ENCODE measurements at regions not wholly inside any gene's neighbourhood (a gene's known extent, or its start where the extent isn't known, plus 50 kb on each side); places are given as distances from the start of the nearest gene placed in this dataset.
"Not testable (repeated sequence)": the region's sequence is repeated elsewhere in the genome, so short reads cannot be mapped to it uniquely, and the experiment has no call there.

DNA sequence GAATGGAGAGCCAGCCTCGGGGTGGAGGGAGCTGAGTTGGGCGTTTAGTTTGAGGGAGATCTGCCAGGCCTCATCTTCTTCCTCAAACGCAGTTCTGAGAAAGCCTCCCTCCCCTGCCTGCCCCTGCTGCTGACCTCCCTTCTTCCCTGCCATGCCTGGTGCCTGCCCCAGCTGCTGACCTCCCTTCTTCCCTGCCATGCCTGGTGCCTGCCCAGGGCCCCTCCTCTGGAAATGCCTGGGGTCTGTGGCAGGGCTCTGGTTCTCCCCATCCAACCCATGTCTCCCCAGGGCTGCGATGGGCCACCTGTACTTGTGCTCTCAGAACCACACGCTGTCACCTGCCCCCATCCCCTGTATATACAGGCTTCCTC lies 114.6 kb downstream of the VEGFA start:
- peaks cover 4% of the 10 kb centered on the region for H3K4me1 Mint-ChIP-seq (ENCODE audit: low read depth)
- no peaks in the 10 kb centered on the region for H3K9me3 Mint-ChIP-seq (ENCODE audit: low read depth)
- H3K27me3 Mint-ChIP-seq (ENCODE audit: low read depth): peaks cover 3% of the 10 kb centered on the region

DNA sequence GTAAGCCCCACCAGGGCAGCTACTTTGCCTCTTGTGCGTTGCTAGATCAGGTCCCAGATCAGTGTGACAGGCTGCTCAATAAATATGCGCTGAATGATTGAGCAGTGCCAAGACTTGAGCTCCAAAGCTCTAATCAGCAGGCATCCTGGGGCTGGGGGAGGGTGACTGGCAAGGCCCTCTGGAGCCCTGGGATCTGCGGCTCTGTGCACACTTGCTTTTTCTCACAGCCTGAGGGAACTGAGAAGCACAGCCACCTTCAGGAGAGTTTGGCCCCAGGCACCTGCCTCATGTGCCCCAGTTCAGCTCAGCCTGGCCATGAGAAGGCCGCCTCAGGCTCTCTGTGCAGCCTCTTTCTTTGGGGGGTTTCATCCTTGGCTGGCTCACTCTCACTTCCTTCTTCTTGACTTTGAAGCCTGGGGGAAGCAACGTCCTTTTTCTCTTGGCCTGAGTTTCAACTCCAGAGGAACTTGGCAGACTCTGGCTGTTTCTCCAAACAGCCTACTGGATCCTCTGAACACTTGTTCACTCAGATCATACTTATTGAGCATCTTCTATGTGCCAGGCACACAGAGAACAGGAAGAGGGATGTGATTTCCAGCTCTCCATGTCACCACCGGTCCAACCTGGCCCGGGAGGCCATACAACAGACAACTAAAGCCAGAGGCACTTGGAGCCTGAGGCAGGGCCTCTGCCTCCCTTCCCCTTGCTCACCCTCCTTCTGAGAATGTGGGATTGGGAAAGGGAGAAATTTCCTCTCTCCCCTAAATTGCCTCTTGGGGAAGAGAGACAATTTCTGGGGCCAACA lies 114.0 kb downstream of the VEGFA start:
- TF ChIP-seq, protein P1, sequence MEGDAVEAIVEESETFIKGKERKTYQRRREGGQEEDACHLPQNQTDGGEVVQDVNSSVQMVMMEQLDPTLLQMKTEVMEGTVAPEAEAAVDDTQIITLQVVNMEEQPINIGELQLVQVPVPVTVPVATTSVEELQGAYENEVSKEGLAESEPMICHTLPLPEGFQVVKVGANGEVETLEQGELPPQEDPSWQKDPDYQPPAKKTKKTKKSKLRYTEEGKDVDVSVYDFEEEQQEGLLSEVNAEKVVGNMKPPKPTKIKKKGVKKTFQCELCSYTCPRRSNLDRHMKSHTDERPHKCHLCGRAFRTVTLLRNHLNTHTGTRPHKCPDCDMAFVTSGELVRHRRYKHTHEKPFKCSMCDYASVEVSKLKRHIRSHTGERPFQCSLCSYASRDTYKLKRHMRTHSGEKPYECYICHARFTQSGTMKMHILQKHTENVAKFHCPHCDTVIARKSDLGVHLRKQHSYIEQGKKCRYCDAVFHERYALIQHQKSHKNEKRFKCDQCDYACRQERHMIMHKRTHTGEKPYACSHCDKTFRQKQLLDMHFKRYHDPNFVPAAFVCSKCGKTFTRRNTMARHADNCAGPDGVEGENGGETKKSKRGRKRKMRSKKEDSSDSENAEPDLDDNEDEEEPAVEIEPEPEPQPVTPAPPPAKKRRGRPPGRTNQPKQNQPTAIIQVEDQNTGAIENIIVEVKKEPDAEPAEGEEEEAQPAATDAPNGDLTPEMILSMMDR (IDR thresholded peaks at IDR 0.05): no peak
- Mint-ChIP-seq H3K27ac (ENCODE audit: unreplicated experiment) (no peak overlapping the region), H3K27me3 (ENCODE audit: low read depth) (peaks cover 3% of the 10 kb centered on the region), H3K4me3 (ENCODE audit: unreplicated experiment) (no peak overlapping the region), H3K4me1 (ENCODE audit: low read depth) (peaks cover 4% of the 10 kb centered on the region), H3K9me3 (ENCODE audit: low read depth) (no peaks in the 10 kb centered on the region), H3K36me3 (ENCODE audit: low read depth) (no peaks in the 10 kb centered on the region)
- DNase-seq (ENCODE audit: low spot score): no peak

More for the DNA sequence above, 114.6 kb downstream of the VEGFA start:
- DNase-seq (ENCODE audit: low spot score): no peak
- no peak overlapping the region for H3K27ac Mint-ChIP-seq (ENCODE audit: unreplicated experiment)
- TF ChIP-seq, protein P1 (IDR thresholded peaks at IDR 0.05): no peak
- no peak overlapping the region for H3K4me3 Mint-ChIP-seq (ENCODE audit: unreplicated experiment)
- no peaks in the 10 kb centered on the region for H3K36me3 Mint-ChIP-seq (ENCODE audit: low read depth)

DNA sequence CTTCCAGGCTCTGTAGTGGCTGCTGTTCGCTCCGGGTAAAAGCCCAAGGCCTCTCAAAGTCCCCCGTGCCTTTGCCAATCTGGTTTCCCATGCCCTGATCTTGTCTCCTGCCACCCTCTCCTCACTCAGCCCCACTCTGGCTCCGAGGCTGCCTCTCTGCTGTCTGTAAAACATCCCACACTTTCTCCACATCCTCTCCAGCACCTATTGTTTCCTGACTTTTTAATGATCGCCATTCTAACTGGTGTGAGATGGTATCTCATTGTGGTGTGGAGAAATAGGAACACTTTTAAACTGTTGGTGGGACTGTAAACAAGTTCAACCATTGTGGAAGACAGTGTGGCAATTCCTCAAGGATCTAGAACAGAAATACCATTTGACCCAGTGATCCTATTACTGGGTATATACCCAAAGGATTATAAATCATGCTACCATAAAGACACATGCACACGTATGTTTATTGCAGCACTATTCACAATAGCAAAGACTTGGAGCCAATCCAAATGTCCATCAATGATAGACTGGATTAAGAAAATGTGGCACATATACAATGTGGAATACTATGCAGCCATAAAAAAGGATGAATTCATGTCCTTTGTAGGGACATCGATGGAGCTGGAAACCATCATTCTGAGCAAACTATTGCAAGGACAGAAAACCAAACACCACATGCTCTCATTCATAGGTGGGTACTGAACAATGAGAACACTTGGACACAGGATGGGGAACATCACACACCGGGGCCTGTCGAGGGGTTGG lies 112.9 kb downstream of the VEGFA start:
- not testable (repeated sequence) for H3K36me3 Mint-ChIP-seq (ENCODE audit: low read depth); H3K4me1 Mint-ChIP-seq (ENCODE audit: low read depth); H3K9me3 Mint-ChIP-seq (ENCODE audit: low read depth); H3K4me3 Mint-ChIP-seq (ENCODE audit: unreplicated experiment); H3K27ac Mint-ChIP-seq (ENCODE audit: unreplicated experiment); DNase-seq (ENCODE audit: low spot score); H3K27me3 Mint-ChIP-seq (ENCODE audit: low read depth)

DNA sequence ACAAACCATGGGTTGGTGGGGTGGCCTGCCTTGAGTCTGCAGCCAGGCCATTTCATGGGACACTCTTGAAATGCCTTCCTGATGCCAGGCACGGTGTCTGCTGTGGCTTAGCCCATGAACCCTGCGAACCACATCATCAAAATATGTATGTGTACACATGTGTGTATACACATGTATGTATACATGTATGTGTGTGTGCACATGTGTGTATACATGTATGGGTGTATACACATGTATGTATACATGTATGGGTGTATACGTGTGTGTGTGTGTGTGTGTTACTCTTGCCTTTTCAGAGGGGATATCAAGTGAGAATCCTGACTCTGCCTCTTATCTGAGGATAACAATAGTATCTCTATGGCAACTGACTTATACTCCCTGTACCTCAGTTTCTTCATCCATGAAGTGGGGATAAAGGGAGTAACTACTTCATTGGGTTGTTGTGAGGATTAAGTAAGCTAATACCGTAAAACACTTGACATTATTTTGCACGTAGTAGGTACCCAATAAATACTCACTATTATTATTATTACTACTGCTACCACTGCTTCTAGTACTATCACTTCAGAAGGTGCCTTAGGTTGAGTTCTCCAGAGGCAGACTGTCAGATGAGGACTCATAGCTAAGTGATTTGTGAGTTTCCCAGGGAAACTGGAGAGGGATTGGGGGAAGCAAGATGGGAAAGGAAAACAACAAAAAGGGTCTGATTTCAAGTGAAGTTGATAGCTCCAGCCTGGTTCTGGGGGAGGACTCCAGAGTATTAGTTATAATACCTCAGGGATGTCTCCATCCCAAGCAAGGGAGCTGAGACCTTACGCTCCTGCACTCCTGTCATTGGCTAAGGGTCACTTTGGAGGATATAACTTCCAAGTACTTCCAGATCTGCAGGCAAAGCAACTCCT lies 110.5 kb downstream of the VEGFA start:
- DNase-seq (ENCODE audit: low spot score): no peak
- no peak overlapping the region for H3K27ac Mint-ChIP-seq (ENCODE audit: unreplicated experiment)
- peaks cover 12% of the 10 kb centered on the region for H3K4me1 Mint-ChIP-seq (ENCODE audit: low read depth)
- no peaks in the 10 kb centered on the region for H3K9me3 Mint-ChIP-seq (ENCODE audit: low read depth)
- H3K4me3 Mint-ChIP-seq (ENCODE audit: unreplicated experiment): no peak overlapping the region
- TF ChIP-seq, protein P1 (IDR thresholded peaks at IDR 0.05): no peak
- no peaks in the 10 kb centered on the region for H3K27me3 Mint-ChIP-seq (ENCODE audit: low read depth)
- H3K36me3 Mint-ChIP-seq (ENCODE audit: low read depth): no peaks in the 10 kb centered on the region

DNA sequence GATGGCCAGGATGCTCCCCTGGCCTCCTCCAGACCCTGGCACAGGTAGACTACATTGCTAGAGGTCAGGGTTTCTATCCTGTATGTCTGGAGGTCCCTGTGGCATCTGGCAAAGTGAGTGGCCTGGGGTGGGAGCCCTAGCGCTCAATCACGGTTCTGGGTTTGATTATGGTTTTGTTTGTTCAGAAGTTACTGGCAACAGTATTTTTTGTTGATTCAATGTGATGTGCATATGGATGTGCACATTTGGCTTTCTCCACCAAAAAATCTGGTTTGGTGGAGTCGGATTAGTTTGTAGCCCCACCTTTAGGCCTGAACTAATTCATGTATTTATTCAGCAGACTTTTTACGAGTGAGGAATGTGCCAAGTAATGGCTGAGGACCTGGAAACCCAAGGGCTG lies 109.7 kb downstream of the VEGFA start:
- H3K4me1 Mint-ChIP-seq (ENCODE audit: low read depth): peaks cover 12% of the 10 kb centered on the region
- H3K4me3 Mint-ChIP-seq (ENCODE audit: unreplicated experiment): no peak overlapping the region
- TF ChIP-seq, protein P1 (IDR thresholded peaks at IDR 0.05): no peak
- no peaks in the 10 kb centered on the region for H3K36me3 Mint-ChIP-seq (ENCODE audit: low read depth)
- no peaks in the 10 kb centered on the region for H3K9me3 Mint-ChIP-seq (ENCODE audit: low read depth)
- no peak for DNase-seq (ENCODE audit: low spot score)
- H3K27me3 Mint-ChIP-seq (ENCODE audit: low read depth): no peaks in the 10 kb centered on the region
- H3K27ac Mint-ChIP-seq (ENCODE audit: unreplicated experiment): no peak overlapping the region

Measured in chondrocyte (in vitro differentiated cells).